HG02973 (cell line): ENCODE measurements at regions not wholly inside any gene's neighbourhood (a gene's known extent, or its start where the extent isn't known, plus 50 kb on each side); places are given as distances from the start of the nearest gene placed in this dataset.
"Not testable (repeated sequence)": the region's sequence is repeated elsewhere in the genome, so short reads cannot be mapped to it uniquely, and the experiment has no call there.

ENCODE experiments used
- ATAC-seq: cut with Tn5 transposase; IDR thresholded peaks from one replicate; pipeline ENCODE4 v1.9.1; 2021; ENCODE audit warnings: moderate library complexity; ENCODE audit not compliant: unreplicated experiment

DNA sequence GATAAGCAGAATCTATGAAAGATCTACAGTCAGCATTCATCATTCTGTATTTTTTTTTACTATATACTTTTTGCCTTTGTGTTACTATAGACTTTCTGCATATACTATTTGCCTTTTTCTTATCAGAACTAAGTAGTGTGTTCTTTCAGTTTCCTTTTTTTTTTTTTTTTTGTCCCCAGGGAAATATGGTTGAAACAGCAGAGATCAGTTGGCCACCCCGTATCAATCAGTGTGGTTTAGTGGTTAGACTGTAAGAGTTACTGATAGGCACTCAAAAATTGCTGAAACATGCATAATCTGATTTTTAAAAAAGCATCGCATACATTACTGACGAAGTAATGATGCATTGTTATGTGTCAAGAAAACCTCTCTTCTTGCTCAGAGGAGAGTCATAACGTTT lies 990.8 kb upstream of the EDIL3 start:
- no peak for ATAC-seq

- ATAC-seq, result no peak
Measured at GRCh38 chr5:85388770-85389169, 1004.1 kb upstream of the EDIL3 start.

DNA sequence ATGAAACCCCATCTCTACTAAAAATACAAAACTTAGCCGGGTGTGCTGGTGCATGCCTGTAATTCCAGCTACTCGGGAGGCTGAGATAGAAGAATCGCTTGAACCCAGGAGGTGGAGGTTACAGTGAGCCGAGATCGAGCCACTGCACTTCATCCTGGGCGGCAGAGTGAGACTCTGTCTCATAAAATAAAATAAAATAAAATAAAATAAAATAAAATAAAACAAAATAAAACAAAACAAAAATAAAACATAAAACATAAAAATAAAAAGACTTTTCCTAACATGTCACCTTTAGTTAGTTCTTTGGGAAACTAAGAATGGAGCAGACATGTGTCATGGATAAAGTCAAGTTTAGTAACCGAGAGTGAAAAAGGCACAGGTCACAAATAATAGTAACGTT lies 1007.6 kb upstream of the EDIL3 start:
- ATAC-seq, result not testable (repeated sequence)

DNA sequence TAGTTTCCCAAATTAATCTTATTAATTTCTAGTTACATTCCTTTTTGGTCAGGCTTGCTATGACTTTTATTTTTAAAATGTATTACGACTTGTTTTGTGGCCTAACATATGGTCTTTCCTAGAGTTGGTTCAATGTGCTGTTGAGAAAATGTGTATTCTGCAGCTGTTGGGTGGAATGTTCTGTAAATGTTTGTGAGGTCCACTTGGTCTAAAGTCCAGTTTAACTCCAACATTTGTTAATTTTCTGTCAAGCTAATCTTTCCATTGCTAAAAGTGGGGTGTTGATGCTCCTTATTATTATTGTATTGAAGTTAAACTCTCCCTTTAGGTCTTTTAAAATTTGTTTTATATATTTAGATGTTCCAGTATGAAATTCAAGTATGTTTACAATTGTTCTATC lies 1010.8 kb upstream of the EDIL3 start:
- ATAC-seq, result no peak

- no peak for ATAC-seq
Measured at GRCh38 chr5:85397451-85397850, 1012.8 kb upstream of the EDIL3 start.

DNA sequence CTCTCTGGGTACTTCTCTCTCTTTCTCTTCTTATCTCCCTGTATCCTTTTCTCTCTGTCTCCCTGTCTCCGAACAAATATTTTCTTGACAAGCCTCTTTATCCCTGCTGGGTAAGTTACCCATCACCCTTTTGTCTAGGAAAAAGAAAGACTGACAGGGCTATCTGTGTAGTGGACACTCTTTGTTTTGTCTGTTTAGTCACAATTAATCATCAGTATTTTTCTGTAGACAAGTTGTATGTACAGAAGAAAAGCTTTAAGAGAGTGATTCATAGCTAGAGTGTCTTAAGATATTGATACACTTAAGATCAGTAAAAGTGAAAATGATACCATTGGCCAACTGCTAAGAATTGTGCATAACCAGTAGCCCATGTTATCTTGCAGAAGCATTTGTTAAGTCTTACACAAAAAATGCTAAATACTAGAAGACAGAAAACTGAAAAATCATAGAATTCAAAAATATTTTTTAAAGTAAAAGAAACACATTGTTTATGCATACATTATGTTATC lies 1043.8 kb upstream of the EDIL3 start:
- no peak for ATAC-seq

- ATAC-seq, result not testable (repeated sequence)
Measured at GRCh38 chr5:85431726-85432125, 1047.0 kb upstream of the EDIL3 start.

DNA sequence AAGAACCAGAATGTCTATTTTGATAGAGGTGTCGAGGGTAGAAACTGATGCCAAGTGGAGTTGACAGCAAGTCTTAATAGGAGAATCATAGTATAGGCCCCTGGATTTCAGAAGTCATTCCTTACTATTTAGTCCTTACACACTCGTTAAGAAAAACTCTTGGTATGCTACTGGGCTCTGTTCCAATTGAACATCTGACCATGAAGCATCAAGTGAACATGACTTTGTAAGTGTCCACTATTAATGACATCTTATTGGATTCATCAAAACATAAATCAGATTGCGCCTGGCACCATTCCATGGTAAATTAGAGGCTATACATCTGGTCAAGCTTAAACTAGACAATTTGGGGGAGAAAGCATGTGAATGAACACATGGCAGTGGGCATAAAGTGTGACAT lies 1056.5 kb upstream of the EDIL3 start:
- no peak for ATAC-seq

GRCh38 chr5:85441853-85442252 lies 1057.2 kb upstream of the EDIL3 start:
- ATAC-seq, result no peak

DNA sequence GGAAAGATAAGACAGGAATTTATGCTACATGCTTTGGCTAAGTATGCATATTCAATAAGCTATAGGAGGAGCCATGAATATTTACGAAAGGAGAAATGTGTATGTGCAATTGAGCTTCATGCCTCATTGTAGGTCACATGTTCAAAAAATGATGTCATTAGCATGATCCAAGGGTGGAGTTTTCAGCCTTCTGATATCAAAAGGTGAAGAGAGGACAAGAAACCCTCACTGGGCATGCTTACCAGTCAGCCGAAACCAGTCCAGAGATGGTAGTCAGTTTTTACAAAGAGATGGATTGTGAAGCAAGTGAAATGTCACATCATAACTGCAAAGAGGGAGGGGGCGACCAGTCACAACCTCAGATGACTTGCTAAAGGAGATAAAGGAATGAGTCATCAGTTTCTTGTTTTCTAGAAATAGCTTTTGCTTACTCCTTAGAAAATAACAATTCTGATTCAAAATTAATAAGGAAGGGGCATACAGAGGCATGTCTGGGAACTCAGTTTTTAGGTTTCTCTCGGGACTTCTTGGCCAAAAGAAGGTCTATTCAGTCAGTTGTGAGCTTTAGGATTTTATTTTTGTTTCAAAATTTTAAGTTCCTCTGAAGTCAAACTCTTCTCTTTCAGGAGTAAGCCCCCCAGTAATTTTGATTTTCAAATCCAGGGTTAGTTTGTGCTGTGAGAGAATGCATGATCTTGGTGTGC lies 1067.8 kb upstream of the EDIL3 start:
- no peak for ATAC-seq

DNA sequence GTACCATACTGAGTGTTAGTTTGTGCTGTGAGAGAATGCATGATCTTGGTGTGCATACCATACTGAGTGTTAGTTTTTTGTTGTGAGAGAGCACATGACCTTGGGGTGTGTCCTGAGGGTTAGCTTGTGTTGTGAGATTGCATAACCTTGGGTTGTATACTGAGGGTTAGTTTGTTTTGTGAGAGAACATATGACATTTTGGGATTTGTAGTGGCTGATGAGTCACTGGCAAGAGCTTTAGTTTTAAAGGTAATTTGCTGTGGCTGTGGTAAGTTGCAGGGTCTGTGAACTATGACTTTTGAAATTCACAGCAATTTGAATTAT lies 1068.3 kb upstream of the EDIL3 start:
- ATAC-seq, result no peak

- no peak for ATAC-seq
Measured at GRCh38 chr5:85458319-85458718, 1073.6 kb upstream of the EDIL3 start.

DNA sequence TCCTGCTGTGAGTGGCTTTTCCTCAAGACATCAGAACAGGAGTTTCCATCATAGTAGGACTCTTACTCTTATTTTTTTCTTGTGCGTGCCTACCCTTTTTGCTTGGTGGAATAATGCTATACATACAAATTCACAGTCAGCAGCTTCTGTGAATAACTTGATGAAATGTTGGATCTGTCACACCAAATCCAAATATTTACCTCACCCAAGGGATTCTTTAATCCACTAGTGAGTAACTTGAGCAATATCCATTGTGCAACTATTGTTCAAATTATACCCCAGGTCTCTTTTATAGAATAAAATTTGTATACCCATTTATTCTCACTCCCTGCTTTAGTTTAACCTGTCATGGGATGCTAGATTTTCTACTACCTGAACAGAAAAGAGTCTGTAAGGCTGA lies 1078.3 kb upstream of the EDIL3 start:
- no peak for ATAC-seq

DNA sequence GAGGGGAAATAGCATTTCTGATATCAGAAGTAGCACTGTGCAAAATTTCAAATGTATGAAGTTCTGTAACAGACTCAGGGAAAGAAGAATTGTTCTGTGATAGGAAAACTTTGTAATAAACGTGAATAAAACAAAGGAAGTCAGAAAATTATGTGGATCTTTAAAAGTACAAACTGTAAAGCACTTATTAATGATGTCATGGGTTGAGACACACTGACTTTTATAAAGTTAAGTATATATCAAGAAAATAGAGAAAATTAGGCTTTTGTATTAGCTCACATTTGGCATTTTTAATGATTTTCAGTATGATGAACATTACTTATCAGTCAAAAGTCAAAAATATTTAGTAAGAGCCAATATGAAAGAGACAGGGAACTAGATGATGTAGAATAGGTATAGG lies 1081.7 kb upstream of the EDIL3 start:
- ATAC-seq, result no peak

DNA sequence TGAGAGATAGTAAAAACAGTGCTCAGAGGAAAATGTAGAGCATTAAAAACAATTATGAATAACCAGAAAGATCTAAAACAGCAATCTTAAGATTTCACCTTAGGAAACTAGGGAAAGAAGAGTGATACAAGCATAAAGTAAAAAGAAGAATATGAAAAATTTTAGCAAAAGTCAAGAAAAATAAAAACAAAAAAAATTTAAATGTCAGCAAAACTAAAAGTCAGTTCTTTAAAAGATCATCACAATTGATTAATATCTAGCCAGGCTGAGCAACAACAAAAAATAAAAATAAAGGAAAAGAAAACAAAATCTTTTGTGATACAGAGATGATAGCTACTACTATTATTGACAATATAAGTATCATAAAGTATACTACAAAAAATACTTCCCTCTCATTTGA lies 1088.1 kb upstream of the EDIL3 start:
- no peak for ATAC-seq

- ATAC-seq, result not testable (repeated sequence)
Measured at GRCh38 chr5:85475151-85475550, 1090.5 kb upstream of the EDIL3 start.

- ATAC-seq, result no peak
Measured at GRCh38 chr5:85476617-85477016, 1091.9 kb upstream of the EDIL3 start.

GRCh38 chr5:85479849-85480248 lies 1095.2 kb upstream of the EDIL3 start:
- no peak for ATAC-seq

DNA sequence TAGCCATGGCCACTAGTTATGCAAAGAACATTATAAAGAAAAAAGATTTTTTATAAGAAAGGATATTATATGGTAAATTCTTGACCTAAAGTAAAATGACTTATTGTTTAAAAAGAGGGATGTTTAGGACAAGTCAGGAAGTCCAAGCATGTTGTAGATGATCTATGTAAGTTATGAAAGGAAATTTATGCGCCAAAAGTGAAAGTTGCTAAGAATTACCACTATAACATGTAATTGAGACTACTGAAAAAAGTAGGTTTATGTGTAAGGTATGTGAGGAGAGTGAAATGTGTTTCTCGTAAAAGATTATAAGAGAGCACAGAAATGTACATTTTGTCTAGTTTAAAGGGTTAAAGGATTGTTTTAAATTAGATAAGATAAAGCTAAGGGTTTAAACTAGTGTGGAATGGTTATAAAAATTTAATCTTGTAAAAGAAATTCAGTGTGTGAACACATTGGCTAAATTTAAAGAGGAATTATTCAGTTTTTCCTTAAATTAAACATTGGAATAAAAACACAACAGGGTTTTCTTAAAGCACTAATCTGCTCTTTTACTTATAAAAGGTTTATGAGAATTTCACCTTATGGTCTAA lies 1100.4 kb upstream of the EDIL3 start:
- no peak for ATAC-seq

- no peak for ATAC-seq
Measured at GRCh38 chr5:85488295-85488694, 1103.6 kb upstream of the EDIL3 start.

DNA sequence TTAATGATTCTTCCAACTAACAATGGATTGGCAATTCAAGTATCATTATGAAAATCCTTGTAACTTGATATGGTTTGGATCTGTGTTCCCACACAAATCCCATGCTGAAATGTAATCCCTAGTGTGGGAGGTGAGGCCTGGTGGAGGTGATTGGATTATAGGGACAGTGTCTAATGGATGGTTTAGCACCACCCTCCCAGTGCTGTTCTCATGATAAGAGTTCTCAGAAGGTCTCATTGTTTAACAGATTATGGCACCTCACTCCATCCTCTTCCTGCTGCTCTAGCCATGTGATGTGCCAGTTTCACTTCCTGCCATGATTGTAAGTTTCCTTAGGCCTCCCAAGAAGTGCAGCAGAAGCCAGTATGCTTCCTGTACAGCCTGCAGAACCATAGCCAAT lies 1116.2 kb upstream of the EDIL3 start:
- ATAC-seq, result no peak

DNA sequence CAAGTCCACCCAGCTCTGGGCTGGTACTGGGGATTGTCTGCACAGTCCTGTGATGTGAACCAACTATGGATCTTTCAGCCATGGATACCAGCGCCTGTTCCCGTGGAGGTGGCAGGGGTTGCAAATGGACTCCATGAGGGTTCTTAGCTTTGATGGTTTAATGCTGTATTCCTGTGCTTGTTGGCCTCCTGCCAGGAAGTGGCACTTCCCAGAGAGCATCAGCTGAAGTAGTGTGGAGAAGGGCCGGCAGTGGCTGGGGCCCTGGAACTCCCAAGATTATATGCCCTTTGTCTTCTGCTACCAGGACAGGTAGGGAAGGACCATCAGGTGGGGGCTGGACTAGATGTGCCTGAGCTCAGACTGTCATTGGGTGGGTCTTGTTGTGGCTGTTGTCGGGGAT lies 1104.8 kb upstream of the COX7C start:
- ATAC-seq, result no peak

GRCh38 chr5:85515588-85515987 lies 1102.2 kb upstream of the COX7C start:
- ATAC-seq, result no peak
